ENCODE measurements at regions not wholly inside any gene's neighbourhood (a gene's known extent, or its start where the extent isn't known, plus 50 kb on each side); places are given as distances from the start of the nearest gene placed in this dataset.

DNA sequence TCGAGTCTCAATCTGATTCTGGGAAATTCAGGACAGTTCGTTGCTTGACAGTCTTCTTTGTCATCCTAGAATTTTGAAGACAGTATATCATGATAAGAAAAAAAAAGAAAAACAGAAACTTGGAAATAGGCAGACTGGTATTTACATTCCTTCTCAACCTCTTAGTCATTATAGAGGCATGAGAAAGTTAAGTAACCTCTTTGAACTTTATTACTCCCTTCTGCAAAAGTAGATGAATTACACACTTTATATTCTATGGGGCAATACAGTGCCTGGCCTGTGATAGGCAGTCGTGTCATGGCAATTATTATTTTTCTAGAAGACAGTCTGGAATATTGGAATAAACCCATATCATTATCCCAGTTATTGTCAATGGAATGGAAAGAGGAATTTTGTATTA lies 828.9 kb downstream of the TLR4 start:
- Histone ChIP-seq H3K27me3 (replicated peaks) (no peaks in the 10 kb centered on the region), H3K4me3 (ENCODE audit: low read depth, low read length) (no peak overlapping the region), H3K36me3 (replicated peaks) (no peaks in the 10 kb centered on the region), H3K27ac (no peak overlapping the region)
- no peak for DNase-seq
- in situ Hi-C loops (cut with HindIII; ENCODE audit: low pct_ligation_motif_present, low sequenced_read_pairs) = no loop called here
- TF ChIP-seq, protein P1, sequence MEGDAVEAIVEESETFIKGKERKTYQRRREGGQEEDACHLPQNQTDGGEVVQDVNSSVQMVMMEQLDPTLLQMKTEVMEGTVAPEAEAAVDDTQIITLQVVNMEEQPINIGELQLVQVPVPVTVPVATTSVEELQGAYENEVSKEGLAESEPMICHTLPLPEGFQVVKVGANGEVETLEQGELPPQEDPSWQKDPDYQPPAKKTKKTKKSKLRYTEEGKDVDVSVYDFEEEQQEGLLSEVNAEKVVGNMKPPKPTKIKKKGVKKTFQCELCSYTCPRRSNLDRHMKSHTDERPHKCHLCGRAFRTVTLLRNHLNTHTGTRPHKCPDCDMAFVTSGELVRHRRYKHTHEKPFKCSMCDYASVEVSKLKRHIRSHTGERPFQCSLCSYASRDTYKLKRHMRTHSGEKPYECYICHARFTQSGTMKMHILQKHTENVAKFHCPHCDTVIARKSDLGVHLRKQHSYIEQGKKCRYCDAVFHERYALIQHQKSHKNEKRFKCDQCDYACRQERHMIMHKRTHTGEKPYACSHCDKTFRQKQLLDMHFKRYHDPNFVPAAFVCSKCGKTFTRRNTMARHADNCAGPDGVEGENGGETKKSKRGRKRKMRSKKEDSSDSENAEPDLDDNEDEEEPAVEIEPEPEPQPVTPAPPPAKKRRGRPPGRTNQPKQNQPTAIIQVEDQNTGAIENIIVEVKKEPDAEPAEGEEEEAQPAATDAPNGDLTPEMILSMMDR (IDR thresholded peaks at IDR 0.05; ENCODE audit: low read depth, low read length, missing control alignments) = no peak

DNA sequence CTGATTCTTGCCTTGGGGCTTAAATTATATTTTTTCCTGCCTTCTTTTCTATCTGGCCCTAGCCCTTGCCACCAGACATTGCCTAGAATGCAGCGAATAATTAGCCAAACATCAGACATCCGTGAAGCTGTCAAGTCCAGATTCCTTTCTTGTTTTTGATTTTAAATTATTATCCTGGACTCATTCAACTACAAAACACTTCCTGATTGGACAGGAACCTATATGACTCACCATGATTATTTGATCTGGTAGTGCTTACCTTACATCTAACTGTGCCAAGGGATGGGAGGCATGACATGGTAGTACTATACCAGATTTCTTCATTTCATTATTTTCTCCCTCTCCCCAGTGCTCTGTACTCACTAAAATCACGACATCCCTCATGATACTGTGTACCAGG lies 829.6 kb downstream of the TLR4 start:
- TF ChIP-seq, protein P1 (IDR thresholded peaks at IDR 0.05; ENCODE audit: low read depth, low read length, missing control alignments) = no peak
- Histone ChIP-seq H3K36me3 (replicated peaks) (no peaks in the 10 kb centered on the region), H3K4me3 (ENCODE audit: low read depth, low read length) (no peak overlapping the region), H3K27ac (no peak overlapping the region), H3K27me3 (replicated peaks) (no peaks in the 10 kb centered on the region)
- no peak for DNase-seq
- in situ Hi-C loops (cut with HindIII; ENCODE audit: low pct_ligation_motif_present, low sequenced_read_pairs) = no loop called here

GRCh38 chr9:118536153-118536552 lies 832.0 kb downstream of the TLR4 start:
- in situ Hi-C loops (cut with HindIII; ENCODE audit: low pct_ligation_motif_present, low sequenced_read_pairs) = no loop called here
- DNase-seq = no peak
- TF ChIP-seq, protein P1 (IDR thresholded peaks at IDR 0.05; ENCODE audit: low read depth, low read length, missing control alignments) = no peak
- Histone ChIP-seq H3K27ac (no peak overlapping the region), H3K36me3 (replicated peaks) (no peaks in the 10 kb centered on the region), H3K27me3 (replicated peaks) (no peaks in the 10 kb centered on the region), H3K4me3 (ENCODE audit: low read depth, low read length) (no peak overlapping the region)

DNA sequence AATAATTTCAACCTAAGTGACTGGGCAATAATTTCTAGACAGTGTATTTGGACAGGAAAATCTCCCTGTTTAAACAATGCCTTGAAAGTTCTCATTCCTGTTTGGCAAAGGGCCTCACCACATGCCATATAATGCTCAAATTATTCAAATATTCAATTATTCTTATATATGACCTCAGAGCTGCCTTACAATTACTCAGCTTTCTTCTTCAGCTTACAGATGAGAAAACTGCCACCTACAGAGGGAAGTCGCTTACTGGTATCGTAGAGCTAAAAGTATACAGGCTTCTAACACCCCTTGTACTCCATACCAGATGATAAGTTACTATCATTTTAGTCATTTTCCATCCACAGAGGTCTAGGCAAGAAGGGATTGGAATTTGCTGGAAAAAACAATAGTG lies 830.3 kb downstream of the BRINP1 start:
- no peaks in the 10 kb centered on the region for H3K36me3 ChIP-seq (replicated peaks)

DNA sequence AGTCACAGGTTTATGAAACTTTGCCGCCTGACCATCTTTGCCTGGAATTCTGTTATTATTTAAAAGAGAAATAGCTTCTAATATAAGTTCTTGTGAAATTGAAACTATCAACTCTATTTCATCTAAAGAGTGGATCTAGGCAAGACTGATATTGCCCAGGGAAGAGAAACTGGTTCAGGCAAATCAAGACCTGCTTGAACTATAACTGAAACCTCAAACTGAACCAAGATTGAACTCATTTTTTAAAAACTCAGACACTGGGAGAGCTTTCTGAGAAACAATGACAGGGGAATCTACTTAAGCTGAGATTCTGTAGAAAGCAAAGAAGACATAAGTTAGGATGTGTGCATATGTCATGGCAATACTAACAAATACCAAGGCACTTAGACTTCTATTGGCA lies 815.8 kb downstream of the BRINP1 start:
- no peak overlapping the region for H3K27ac ChIP-seq
- TF ChIP-seq, protein P1 (IDR thresholded peaks at IDR 0.05; ENCODE audit: low read depth, low read length, missing control alignments) = no peak
- DNase-seq = no peak
- H3K4me3 ChIP-seq (ENCODE audit: low read depth, low read length) = no peak overlapping the region
- no peaks in the 10 kb centered on the region for H3K36me3 ChIP-seq (replicated peaks)
- no peaks in the 10 kb centered on the region for H3K27me3 ChIP-seq (replicated peaks)
- in situ Hi-C loops (cut with HindIII; ENCODE audit: low pct_ligation_motif_present, low sequenced_read_pairs) = no loop called here

More for the DNA sequence above, 830.3 kb downstream of the BRINP1 start:
- Histone ChIP-seq H3K27ac (no peak overlapping the region), H3K4me3 (ENCODE audit: low read depth, low read length) (no peak overlapping the region), H3K27me3 (replicated peaks) (no peaks in the 10 kb centered on the region)
- DNase-seq = no peak
- TF ChIP-seq, protein P1 (IDR thresholded peaks at IDR 0.05; ENCODE audit: low read depth, low read length, missing control alignments) = no peak
- in situ Hi-C loops (cut with HindIII; ENCODE audit: low pct_ligation_motif_present, low sequenced_read_pairs) = no loop called here

DNA sequence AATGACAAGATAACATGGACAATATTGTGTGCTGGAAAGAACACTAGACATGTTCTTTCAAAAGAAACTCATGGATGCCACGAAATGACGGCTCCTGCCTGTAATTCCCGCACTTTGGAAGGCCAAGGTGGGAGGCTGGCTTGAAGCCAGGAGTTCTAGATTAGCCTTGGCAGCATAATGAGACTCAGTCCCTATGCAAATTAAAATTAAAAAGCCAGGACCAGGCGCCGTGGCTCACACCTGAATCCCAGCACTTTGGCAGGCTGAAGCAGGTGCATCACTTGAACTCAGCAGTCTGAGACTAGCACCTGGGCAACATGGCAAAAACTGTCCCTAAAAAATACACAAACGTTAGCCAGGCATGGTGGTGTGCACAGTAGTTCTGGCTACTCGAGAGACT lies 814.2 kb downstream of the BRINP1 start:
- no peak overlapping the region for H3K4me3 ChIP-seq (ENCODE audit: low read depth, low read length)
- in situ Hi-C loops (cut with HindIII; ENCODE audit: low pct_ligation_motif_present, low sequenced_read_pairs) = no loop called here
- TF ChIP-seq, protein P1 (IDR thresholded peaks at IDR 0.05; ENCODE audit: low read depth, low read length, missing control alignments) = no peak
- no peak overlapping the region for H3K27ac ChIP-seq
- H3K27me3 ChIP-seq (replicated peaks) = no peaks in the 10 kb centered on the region
- H3K36me3 ChIP-seq (replicated peaks) = no peaks in the 10 kb centered on the region
- DNase-seq = no peak
